GM19240 (cell line): ENCODE measurements at regions not wholly inside any gene's neighbourhood (a gene's known extent, or its start where the extent isn't known, plus 50 kb on each side); places are given as distances from the start of the nearest gene placed in this dataset.
"Not testable (repeated sequence)": the region's sequence is repeated elsewhere in the genome, so short reads cannot be mapped to it uniquely, and the experiment has no call there.

Experiments
- DNase-seq: peaks from one replicate; pipeline ENCODE4 v3.0.0; 2011; ENCODE audit warnings: low spot score; ENCODE audit not compliant: insufficient read length

GRCh38 chr6:85285114-85285513, 164.8 kb upstream of the NT5E start:
- DNase-seq: no peak

- DNase-seq: no peak
Observed at GRCh38 chr6:85283436-85283835, 166.4 kb upstream of the NT5E start.

DNA sequence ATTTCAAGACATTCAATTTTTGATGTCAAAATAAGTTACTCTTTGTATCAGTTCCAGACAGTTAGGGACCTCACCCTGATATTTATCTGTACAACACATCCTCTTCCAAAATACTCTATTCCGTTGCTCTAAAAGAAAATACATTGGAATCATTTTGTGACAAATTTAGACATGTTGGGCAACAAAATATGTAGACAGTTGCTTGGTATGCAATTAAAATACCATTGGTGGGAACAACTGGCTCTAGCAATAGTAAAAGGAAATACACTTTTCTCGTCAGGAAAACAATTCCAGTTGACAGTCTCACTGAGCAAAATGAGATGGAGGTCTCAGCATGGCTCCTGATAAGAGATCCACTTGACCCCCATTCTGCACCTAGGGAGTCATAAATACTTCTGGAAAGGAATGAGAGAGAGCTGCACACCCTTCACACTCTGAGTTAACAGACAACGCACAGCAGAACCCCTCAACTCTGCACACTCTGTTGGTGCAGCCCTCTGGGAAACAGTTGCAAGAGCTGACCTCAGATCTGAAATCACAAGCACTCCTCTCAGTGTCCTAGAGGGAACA, 171.3 kb upstream of the NT5E start:
- no peak for DNase-seq

GRCh38 chr6:85276026-85276425, 173.9 kb upstream of the NT5E start:
- DNase-seq: not testable (repeated sequence)

DNA sequence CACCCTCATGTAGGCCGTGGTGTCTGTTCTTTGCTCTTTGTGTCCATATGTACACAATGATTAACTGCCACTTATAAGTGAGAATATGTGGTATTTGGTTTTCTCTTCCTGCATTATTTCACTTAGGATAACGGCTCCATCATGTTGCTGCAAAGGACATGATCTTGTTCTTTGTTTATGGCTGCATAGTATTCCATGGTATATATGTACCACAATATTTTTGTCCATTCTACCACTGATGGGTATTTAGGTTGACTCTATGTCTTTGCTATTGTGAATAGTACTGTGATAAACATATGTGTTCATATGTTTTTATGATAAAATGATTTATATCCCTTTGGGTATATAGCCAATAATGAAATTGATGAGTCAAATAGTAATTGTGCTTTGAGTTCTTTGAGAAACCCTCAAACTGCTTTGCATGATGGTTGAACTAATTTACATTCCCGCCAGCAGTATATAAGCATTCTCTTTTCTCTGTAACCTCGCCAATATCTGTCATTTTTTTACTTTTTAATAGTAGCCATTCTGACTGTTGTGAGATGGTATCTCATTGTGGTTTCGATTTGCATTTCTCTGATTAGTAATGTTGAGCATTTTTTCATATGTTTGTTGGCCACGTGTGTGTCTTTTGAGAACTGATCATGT, 174.4 kb upstream of the NT5E start:
- no peak for DNase-seq

GRCh38 chr6:85273870-85274269, 176.0 kb upstream of the NT5E start:
- no peak for DNase-seq

DNA sequence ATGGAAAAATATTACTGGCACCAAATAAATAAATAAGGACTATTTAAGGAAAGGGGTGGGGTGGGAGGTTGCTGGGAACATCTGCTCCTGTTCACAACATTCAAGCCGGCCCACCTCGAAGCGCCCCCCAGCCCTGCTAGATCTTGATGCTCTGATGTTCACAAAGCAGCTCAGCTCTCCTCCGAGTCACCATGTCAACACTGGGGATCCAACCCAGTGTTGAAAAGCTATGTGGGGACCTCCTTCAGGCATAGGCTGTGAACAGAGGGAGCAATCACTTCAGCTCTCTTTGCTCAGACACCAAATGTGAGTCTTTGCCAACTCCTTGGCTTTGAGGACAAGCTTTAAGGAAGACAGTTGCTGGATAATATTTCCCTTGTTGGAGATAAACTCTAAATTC, 176.8 kb upstream of the NT5E start:
- no peak for DNase-seq

GRCh38 chr6:85272592-85272991, 177.3 kb upstream of the NT5E start:
- DNase-seq: no peak

DNA sequence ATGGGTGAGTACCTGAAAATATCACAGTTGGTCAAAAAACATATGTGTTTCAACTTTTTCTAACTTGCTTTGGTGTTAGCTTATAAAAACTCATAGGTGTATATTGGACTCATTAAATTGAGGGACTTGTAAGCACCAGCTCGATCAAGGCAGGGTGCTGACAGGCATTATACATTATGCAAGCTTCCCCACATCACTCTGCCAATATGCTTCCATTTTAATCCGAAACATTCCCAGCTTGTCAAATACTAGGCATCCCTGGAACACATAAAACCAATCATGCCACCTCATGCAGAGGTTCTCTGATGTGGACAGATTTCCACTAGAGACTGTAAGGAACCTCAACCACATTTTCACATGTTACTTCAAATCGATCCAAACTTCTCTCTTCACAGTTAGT, 187.3 kb upstream of the NT5E start:
- no peak for DNase-seq

DNA sequence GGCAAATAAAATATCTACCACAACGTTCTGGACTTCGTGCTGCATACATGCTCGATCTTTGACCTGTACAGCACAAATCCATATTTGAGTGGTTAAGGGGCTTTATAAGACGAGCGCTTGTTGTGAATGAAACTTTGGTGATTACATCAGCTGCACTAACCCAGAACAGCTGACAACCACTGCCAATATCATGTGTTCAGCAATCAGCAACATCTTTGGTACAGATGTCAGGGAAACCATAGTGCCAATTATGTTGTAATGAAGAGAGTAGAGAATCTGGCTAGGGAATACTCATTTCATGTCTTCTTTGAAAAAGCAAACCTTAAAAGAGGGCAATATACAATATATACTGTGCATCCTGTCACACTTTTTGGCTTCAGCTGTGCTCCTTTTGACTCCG, 188.6 kb upstream of the NT5E start:
- no peak for DNase-seq

DNA sequence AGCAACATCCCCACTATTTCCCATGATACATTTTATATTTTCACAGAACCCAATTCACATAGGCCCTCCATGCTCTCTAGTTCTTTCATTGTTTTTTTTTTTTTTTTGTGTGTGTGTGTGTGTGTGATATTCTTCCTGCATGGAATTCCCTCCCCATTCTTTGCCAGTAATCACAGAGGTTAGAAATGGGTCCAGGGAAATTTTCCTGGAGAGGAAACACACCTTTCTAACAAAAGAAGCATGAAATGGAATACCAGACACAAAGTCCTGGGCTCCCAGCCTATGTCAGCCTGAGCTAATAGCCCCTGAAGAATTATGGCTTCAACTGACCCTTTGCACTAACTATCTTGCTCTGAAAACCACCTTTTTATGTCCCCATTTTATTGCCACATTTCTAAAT, 194.2 kb upstream of the NT5E start:
- DNase-seq: no peak

GRCh38 chr6:85252552-85252951, 197.3 kb upstream of the NT5E start:
- DNase-seq: no peak

DNA sequence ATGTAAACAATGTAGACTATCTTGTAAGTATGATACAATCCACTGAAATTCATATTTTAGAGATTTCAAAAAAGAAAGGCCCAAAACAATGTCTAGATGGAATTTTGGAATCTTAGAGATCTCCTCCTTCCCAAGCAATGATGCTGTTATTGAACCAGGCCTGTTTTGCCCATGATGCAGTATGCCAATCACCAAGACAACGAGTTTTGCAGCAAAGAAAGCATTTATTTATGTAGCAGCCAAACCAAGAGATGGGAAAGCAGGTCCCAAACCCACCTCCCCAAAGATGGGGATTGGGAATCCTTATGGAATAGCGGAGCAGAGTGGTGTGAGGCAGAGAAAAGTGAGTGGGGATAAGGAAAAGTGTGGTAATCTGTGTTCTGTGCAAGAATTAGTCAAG, 197.8 kb upstream of the NT5E start:
- no peak for DNase-seq

GRCh38 chr6:85251300-85251699, 198.6 kb upstream of the NT5E start:
- DNase-seq: no peak

GRCh38 chr6:85250586-85251220, 199.2 kb upstream of the NT5E start:
- DNase-seq: no peak

DNA sequence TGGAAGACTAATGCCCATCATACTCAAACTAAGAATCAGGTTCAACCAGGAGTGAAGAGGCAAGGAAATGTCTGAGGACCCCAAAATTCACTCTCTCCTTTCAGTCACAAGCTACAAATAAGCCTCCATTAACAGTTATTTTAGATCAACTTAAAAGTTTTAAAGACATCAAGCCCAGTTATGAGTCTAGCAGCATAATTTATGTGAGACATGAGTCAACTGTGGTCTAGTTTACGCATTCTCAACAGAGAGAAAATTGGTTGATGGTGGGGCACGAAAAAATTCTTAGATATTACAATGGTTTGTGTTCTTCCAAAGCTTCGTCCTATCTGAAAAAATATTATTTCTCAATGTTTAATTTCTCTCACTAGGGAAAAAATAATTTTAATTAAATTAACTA, 204.9 kb upstream of the NT5E start:
- DNase-seq: no peak

DNA sequence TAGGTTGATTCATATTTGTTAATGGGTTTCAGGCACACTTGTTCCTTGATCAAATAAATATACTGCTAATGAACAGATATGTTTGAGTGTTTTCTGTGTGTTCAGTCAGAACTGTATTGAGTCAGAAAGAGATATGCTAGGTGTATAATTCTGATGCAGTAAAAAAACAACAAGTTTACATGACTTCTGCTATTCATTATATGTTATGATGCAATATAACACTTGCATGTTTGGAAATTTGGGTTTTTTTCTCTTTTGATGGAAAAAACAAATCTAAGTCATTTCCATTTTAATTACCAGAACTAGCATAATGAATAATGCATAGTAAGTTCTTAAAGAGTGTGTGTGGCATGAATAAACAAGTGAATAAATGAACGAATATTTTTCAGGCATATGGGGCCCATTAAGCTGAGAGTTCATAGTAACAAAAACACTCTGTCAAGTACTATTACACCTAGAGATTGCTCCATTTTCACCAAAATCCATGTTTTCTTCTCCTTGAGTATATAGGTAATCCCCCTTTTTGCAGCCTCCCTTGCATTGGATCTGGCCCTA, 208.3 kb upstream of the NT5E start:
- no peak for DNase-seq

DNA sequence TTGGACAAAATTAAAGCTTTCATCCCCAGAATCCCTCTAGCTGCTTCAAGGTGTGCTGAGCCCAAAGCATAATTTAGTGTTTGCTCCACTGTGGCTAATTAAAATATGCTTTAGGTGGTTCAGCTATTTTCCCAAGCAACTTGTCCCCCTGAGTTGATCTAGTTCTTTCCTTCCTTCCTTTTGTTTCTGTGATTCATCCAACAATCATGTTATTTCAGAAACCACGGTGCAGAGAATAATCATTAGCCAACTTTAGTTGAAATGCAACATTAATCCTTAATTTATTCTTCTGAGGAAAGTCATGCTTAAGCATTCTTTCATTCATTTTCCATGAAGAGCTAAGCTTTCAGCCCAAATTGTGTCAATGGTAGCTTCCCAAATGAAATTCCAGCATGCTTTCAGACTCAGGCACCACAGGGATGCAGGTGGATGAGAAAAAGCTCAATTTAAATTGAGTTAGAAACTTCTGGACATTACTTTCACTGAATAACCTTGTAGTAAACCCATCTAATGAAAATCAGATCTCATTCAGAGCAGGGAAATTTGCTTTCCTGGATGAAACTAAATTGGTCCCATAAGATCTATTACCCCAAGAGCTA, 209.0 kb upstream of the NT5E start:
- DNase-seq: no peak

- no peak for DNase-seq
Observed at GRCh38 chr6:85237478-85237877, 212.4 kb upstream of the NT5E start.

DNA sequence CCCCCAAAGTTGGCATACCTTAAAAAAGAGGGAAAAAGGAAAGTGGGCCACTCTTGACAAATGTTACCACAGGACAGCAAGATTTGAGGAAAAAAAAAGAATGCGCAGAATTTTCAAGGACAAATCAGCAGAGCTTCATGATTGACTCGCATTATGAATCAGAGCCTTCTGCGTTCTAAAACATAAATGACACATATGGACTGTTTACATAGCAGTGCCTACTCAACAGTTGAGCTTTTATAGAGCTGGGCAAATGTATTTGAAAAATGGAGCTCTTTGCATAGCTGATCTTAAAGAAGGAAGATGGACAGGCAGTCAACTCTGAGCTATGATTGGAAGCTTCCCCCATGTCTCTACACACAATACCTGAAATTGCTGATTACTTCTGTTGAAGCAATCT, 213.2 kb upstream of the NT5E start:
- no peak for DNase-seq

DNA sequence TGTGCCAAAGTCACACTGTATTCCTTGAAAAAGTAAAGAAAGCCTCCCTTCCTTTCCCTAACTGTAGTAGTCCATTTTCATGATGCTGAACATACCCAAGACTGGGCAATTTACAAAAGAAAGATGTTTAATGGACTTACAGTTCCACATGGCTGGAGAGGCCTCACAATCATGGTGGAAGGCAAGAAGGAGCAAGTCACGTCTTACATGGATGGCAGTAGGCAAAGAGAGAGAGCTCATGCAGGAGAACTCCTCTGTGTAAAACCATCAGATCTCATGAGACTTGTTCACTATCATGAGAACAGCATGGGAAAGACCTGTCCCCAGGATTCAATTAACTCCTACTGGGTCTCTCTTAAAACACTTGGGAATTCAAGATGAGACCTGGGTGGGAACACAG, 222.5 kb upstream of the NT5E start:
- not testable (repeated sequence) for DNase-seq

GRCh38 chr6:85212794-85213193, 237.1 kb upstream of the NT5E start:
- not testable (repeated sequence) for DNase-seq
